PC-3 (cell line): ENCODE measurements at regions not wholly inside any gene's neighbourhood (a gene's known extent, or its start where the extent isn't known, plus 50 kb on each side); places are given as distances from the start of the nearest gene placed in this dataset.

ENCODE experiments used
- ATAC-seq: fragments of 200-7000 bp; cut with Tn5 transposase; 2 replicates; pipeline ENCODE4 v1.9.1; 2020; ENCODE audit warnings: mild to moderate bottlenecking, moderate library complexity
- BruUV-seq: library from RNA; stranded (reverse); fragments of 400-500 nt; replicated peaks from 2 replicates; lab custom pipeline; 2021; lab: Mats Ljungman, UMichigan
- CTCF ChIA-PET: fragments of 300-600 bp; sonication (Branson Sonifier 250); formaldehyde crosslinking; loops from one replicate; lab custom pipeline; 2022; ENCODE audit warnings: antibody characterized with exemption; lab: Charles Lee
- POLR2A ChIA-PET: fragments of 300-600 bp; sonication (Branson Sonifier 250); formaldehyde crosslinking; loops from one replicate; lab custom pipeline; 2022; ENCODE audit warnings: antibody characterized with exemption; ENCODE audit not compliant: unreplicated experiment; lab: Charles Lee
- DNase-seq: peaks from one replicate; pipeline ENCODE4 v3.0.0-alpha.2; 2015
- H2AFZ ChIP-seq: fragments of 300-600 bp; sonication (generic); 2 replicates; pipeline ENCODE4 v1.6.0; 2016; ENCODE audit warnings: antibody characterized with exemption, low read length
- H3F3A ChIP-seq: fragments of 300-600 bp; sonication (generic); one replicate; pipeline ENCODE4 v1.6.0; 2017; ENCODE audit warnings: antibody characterized with exemption, low read length, control low read depth, mild to moderate bottlenecking; ENCODE audit not compliant: unreplicated experiment
- H3K27ac ChIP-seq: fragments of 300-600 bp; sonication (generic); 2 replicates; pipeline ENCODE4 v1.5.1; 2016; ENCODE audit warnings: mild to moderate bottlenecking, low read length
- H3K27me3 ChIP-seq: fragments of 300-600 bp; sonication (generic); 2 replicates; pipeline ENCODE4 v1.6.1; 2016; ENCODE audit warnings: low read length, mixed read lengths
- H3K36me3 ChIP-seq: fragments of 300-600 bp; sonication (generic); 2 replicates; pipeline ENCODE4 v1.6.1; 2016; ENCODE audit warnings: low read depth, mixed run types, low read length, mixed read lengths
- H3K4me1 ChIP-seq: fragments of 300-600 bp; sonication (generic); 2 replicates; pipeline ENCODE4 v1.5.1; 2016; ENCODE audit warnings: low read length; ENCODE audit not compliant: insufficient read depth
- H3K4me2 ChIP-seq: fragments of 300-600 bp; sonication (generic); 2 replicates; pipeline ENCODE4 v1.6.0; 2016; ENCODE audit warnings: low read length
- H3K4me3 ChIP-seq: fragments of 300-600 bp; sonication (generic); 2 replicates; pipeline ENCODE4 v1.5.1; 2016; ENCODE audit warnings: mild to moderate bottlenecking, low read length, mixed read lengths
- H3K79me2 ChIP-seq: fragments of 300-600 bp; sonication (generic); 2 replicates; pipeline ENCODE4 v1.6.1; 2017; ENCODE audit warnings: low read length, mixed read lengths
- H3K9ac ChIP-seq: fragments of 300-600 bp; sonication (generic); 2 replicates; pipeline ENCODE4 v1.6.0; 2016; ENCODE audit warnings: mild to moderate bottlenecking, low read length
- H3K9me2 ChIP-seq: fragments of 300-600 bp; sonication (generic); replicated peaks from 2 replicates; pipeline ENCODE4 v1.6.1; 2016; ENCODE audit warnings: mixed run types, low read length, mixed read lengths
- H3K9me3 ChIP-seq: fragments of 300-600 bp; sonication (generic); 2 replicates; pipeline ENCODE4 v1.6.1; 2016; ENCODE audit warnings: low read length, mixed read lengths
- H4K20me1 ChIP-seq: fragments of 300-600 bp; sonication (generic); 2 replicates; pipeline ENCODE4 v1.6.1; 2016; ENCODE audit warnings: low read length, mixed read lengths
- CTCF ChIP-seq: fragments of 300-600 bp; sonication (generic); conservative IDR thresholded peaks from 2 replicates; pipeline ENCODE4 v1.5.1; 2017; ENCODE audit warnings: antibody characterized with exemption, low read depth, mild to moderate bottlenecking, low read length
- EZH2 ChIP-seq: fragments of 300-600 bp; sonication (generic); IDR thresholded peaks from one replicate; pipeline ENCODE4 v1.6.1; 2017; ENCODE audit warnings: antibody characterized with exemption, mild to moderate bottlenecking, low read length; ENCODE audit not compliant: unreplicated experiment
- EZH2phosphoT487 ChIP-seq: fragments of 300-600 bp; sonication (generic); IDR thresholded peaks from 2 replicates; pipeline ENCODE4 v1.6.1; 2018; ENCODE audit warnings: mild to moderate bottlenecking, antibody characterized with exemption, low read length, borderline replicate concordance
- intact Hi-C: fragments of 100-400 bp; cut with micrococcal nuclease; formaldehyde crosslinking; loops from 2 replicates; pipeline ENCODE4 v1.9.0; 2023

GRCh38 chr18:14942275-14942674, 194.3 kb downstream of the ANKRD30B start:
- no peaks in the 10 kb centered on the region for H3K79me2 ChIP-seq
- no peak overlapping the region for H3K4me2 ChIP-seq
- no peaks in the 10 kb centered on the region for H3K36me3 ChIP-seq
- H3K9me2 ChIP-seq = no peaks in the 10 kb centered on the region
- ChIA-PET POLR2A (no interaction called here), CTCF (no interaction called here)
- no peak overlapping the region for H3K27ac ChIP-seq
- TF ChIP-seq EZH2 = no peak
- no peak for TF ChIP-seq EZH2phosphoT487
- no peak for TF ChIP-seq CTCF
- BruUV-seq = no TSS peak
- DNase-seq (no peak), ATAC-seq (no peak)
- H3K9me3 ChIP-seq = no peaks in the 10 kb centered on the region
- no peaks in the 10 kb centered on the region for H3F3A ChIP-seq
- H3K4me3 ChIP-seq = no peak overlapping the region
- no peaks in the 10 kb centered on the region for H4K20me1 ChIP-seq
- intact Hi-C loops = loop anchor here (2.0 kb wide), 1 partner anchor 29 kb away; no protein-coding TSS in a partner anchor
- H3K27me3 ChIP-seq = no peaks in the 10 kb centered on the region
- H3K4me1 ChIP-seq = peaks cover 6% of the 10 kb centered on the region
- no peak overlapping the region for H3K9ac ChIP-seq
- H2AFZ ChIP-seq = no peak overlapping the region

- peak overlapping the region; percentile 44; the same call in 1 of the 2 replicates for H2AFZ ChIP-seq
- TF ChIP-seq EZH2phosphoT487 (no peak), EZH2 (no peak), CTCF (no peak)
- H3K79me2 ChIP-seq = no peaks in the 10 kb centered on the region
- no peak overlapping the region for H3K4me3 ChIP-seq
- H3K4me1 ChIP-seq = peaks cover 6% of the 10 kb centered on the region
- no TSS peak for BruUV-seq
- H3K36me3 ChIP-seq = no peaks in the 10 kb centered on the region
- H4K20me1 ChIP-seq = no peaks in the 10 kb centered on the region
- no peaks in the 10 kb centered on the region for H3K9me2 ChIP-seq
- no peaks in the 10 kb centered on the region for H3K9me3 ChIP-seq
- no peaks in the 10 kb centered on the region for H3K27me3 ChIP-seq
- no peak for DNase-seq
- ChIA-PET CTCF (no interaction called here), POLR2A (no interaction called here)
- intact Hi-C loops = loop anchor here (2.0 kb wide), 1 partner anchor 27 kb away; no protein-coding TSS in a partner anchor
- H3K27ac ChIP-seq = no peak overlapping the region
- H3F3A ChIP-seq = no peaks in the 10 kb centered on the region
- peak overlapping the region; percentile 2; the same call in 1 of the 2 replicates for H3K4me2 ChIP-seq
- H3K9ac ChIP-seq = no peak overlapping the region
- peak; percentile 12 for ATAC-seq
Measured at GRCh38 chr18:14943486-14943885, 195.5 kb downstream of the ANKRD30B start.

DNA sequence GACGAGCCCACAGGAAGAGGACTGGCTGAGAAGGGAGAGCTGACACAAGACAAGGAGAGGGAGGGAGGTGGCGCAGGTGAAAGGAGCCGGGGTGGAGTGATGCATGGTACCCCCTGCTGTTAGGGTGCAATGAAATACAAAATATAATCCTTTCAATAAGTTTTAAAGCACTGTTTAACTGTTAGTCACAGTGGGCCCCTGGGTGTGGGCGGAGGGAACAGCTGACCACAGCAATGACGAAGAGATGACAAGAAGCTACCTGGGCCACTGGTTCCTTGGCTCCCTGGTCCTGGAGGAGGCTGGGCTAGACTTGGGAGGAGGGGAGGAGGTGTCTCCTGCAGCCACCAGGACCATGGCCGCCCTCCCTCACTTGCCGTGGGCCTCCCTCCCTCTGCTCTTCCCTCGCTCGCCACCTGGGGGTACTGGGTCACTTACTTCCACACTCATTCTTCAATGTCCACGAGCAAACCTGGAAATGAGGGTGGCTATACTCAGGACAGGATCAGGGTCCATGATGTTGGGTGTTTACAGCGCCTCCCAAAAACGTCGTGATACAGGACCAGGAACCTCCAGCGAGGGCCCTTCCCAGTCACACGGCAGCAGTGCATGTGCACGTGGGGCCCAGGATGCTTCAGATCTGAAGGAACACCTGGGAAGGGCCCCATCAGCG, 196.1 kb downstream of the ANKRD30B start:
- BruUV-seq = no TSS peak
- CTCF ChIA-PET = no interaction called here
- ATAC-seq (peak; percentile 59), DNase-seq (peak; percentile 41)
- Histone ChIP-seq H3K27ac (no peak overlapping the region), H3K4me2 (peak overlapping the region; percentile 2; the same call in 1 of the 2 replicates), H3K27me3 (no peaks in the 10 kb centered on the region), H4K20me1 (no peaks in the 10 kb centered on the region), H3K79me2 (no peaks in the 10 kb centered on the region), H3K4me1 (peaks cover 6% of the 10 kb centered on the region), H3K36me3 (no peaks in the 10 kb centered on the region), H3K9me3 (no peaks in the 10 kb centered on the region), H3K4me3 (no peak overlapping the region), H3K9me2 (no peaks in the 10 kb centered on the region), H2AFZ (peak overlapping the region; percentile 44; the same call in 1 of the 2 replicates), H3F3A (no peaks in the 10 kb centered on the region), H3K9ac (no peak overlapping the region)
- intact Hi-C loops = loop anchor here (2.0 kb wide), 1 partner anchor 27 kb away; no protein-coding TSS in a partner anchor
- no peak for TF ChIP-seq CTCF
- POLR2A ChIA-PET = no interaction called here
